GM19463 (cell line): ENCODE measurements at regions not wholly inside any gene's neighbourhood (a gene's known extent, or its start where the extent isn't known, plus 50 kb on each side); places are given as distances from the start of the nearest gene placed in this dataset.
"Not testable (repeated sequence)": the region's sequence is repeated elsewhere in the genome, so short reads cannot be mapped to it uniquely, and the experiment has no call there.

Experiments used
- ATAC-seq: cut with Tn5 transposase; IDR thresholded peaks from one replicate; pipeline ENCODE4 v1.9.1; 2021; ENCODE audit warnings: mild to moderate bottlenecking, moderate library complexity; ENCODE audit not compliant: unreplicated experiment

- no peak for ATAC-seq
Measured at GRCh38 chr11:97722721-97723120, 1298.0 kb upstream of the CNTN5 start.

DNA sequence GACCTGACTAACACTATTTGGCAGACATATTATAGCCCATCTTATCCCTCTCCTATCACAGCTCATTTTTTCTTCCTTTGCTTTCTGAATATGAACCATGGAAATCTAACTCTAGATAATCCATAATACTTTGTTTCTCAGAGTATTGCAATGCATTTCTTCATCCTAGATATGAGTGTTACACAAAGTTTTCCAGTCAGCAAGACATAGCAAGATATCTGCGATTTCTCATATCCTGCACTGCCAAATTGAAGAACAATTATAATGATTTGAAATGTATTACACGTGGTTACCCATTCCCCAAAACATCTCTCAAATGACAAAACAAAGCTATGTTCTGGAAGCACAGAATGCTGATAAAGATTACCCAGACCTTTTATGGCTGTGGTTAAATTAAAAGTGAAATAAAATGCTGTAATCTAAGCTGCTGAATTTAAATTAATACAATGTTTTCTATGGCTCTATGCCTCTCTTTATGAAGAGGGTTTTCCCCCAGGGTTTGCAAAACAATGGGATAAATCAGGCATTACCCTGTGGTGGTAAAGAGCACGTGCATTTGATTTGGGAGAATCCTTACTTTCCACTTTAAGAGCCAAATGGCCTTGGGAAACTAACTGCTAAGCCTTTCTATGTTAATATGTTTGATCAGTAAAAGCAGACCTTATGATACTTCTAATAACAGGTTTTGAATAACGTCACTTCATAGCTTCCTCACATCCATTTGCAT, 1291.0 kb upstream of the CNTN5 start:
- ATAC-seq, result no peak

GRCh38 chr11:97732011-97732632, 1288.6 kb upstream of the CNTN5 start:
- ATAC-seq, result no peak

GRCh38 chr11:97738751-97739150, 1282.0 kb upstream of the CNTN5 start:
- no peak for ATAC-seq

GRCh38 chr11:97739932-97740800, 1280.6 kb upstream of the CNTN5 start:
- ATAC-seq, result no peak

DNA sequence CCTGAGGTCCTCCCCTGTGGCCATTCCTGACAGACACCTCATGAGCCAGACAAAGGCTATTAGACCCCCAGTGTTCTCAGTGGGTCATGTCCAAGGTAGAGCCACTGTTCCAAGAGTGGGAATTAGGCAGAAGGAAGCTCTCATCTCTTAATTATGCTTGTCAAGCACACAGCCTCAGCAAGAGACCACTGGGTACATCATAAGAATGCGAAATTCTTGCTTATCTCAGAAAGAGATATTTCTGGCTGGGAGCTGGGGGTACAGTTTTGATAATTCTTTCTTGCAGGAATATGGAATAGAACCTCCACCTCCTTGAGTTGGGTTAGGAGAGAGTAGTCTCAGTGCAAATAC, 1280.0 kb upstream of the CNTN5 start:
- no peak for ATAC-seq

DNA sequence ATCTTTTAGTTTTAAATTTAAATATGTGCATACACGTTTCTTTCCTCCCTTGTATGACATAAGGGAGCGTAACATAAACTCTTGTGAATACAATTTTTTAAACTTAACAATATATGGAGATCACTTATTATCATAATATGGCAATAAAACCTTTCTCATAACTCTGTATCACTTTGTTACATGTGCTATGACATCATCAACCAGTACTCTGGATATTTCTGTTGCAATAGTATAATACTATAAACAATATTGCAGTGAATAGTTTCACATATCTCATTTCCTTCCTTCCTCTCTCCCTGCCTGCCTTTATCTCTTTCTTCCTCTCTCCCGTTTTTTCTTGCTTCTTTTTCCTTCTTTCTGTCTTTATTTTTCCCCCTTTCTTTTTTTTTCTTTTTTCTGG, 1278.0 kb upstream of the CNTN5 start:
- ATAC-seq, result no peak

- no peak for ATAC-seq
Measured at GRCh38 chr11:97743205-97743742, 1277.5 kb upstream of the CNTN5 start.

DNA sequence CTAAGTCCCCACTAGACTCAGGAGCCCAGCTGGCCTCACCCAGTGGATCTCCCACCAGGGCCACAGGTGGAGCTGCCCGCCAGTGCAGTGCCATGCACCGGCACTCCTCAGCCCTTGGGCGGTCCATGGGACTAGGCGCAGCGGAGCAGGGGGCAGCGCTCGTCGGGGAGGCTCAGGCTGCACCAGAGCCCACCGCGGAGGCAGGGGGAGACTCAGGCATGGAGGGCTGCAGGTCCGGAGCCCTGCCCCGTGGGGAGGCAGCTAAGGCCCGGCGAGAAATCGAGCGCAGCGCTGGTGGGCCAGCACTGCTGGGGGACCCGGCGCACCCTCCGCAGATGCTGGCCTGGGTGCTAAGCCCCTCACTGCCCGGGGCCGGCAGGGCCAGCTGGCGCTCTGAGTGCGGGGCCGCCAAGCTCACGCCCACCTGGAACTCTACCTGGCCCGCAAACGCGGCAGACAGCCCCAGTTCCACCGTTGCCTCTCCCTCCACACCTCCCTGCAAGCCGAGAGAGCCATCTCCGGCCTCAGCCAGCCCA, 1275.2 kb upstream of the CNTN5 start:
- no peak for ATAC-seq

GRCh38 chr11:97746818-97747217, 1273.9 kb upstream of the CNTN5 start:
- no peak for ATAC-seq

DNA sequence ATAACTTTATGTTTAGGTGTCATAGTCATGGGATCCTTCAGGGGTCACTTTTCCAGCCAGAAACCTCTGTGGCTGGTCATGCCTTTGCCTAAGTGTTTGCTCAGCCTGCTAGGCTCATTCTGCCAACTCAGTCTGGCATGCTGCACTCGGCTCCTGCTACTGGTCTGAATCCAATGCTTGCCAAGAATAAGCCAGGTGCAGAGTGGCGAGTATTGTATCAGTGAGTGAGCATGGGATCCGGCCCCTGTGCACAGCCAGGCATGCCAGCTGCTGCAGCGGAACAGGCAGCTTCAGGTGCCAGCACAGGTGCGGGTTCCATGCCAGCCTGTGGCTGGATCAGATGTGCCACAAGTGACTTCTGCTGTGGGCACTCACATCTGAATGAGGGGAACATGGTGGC, 1269.3 kb upstream of the CNTN5 start:
- ATAC-seq, result no peak

GRCh38 chr11:97751952-97752351, 1268.8 kb upstream of the CNTN5 start:
- no peak for ATAC-seq

DNA sequence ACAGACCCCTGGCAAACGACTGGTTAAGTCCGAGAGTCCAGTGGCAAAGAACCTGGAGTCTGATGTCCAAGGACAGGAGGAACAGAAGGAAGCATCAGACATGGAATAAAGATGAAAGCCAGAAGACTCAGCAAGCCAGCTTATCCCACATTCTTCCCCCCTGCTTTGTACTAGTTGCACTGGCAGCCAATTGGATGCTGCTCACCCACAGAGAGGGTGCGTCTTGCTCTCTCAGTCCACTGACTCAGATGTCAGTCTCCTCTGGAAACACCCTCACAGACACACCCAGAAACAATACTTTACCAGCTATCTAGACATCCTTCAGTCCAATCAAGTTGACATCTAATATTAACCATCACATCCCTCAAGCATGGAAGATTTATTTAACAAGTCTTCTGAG, 1265.8 kb upstream of the CNTN5 start:
- ATAC-seq, result no peak

- ATAC-seq, result no peak
Measured at GRCh38 chr11:97756571-97757335, 1264.0 kb upstream of the CNTN5 start.

GRCh38 chr11:97761175-97761574, 1259.6 kb upstream of the CNTN5 start:
- ATAC-seq, result no peak

- ATAC-seq, result no peak
Measured at GRCh38 chr11:97764193-97764592, 1256.6 kb upstream of the CNTN5 start.

DNA sequence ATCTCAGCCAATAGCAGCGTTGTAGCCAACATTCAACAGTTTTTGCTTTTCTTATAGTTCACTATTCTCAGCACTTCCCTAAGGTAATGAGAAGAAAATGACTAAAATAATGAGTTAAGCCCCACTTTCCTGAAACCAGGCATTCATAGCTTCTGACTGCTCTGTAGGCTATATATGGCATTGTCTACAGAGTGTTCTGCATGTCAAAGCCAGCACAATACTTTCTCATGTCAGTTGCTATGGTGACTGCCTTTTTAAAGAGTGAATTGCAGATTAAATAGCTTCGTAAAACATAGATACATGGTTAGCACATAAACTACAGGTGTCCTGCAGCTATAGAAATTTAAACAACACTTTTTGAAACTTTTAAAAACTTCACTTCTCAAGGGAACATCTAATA, 1256.1 kb upstream of the CNTN5 start:
- no peak for ATAC-seq

DNA sequence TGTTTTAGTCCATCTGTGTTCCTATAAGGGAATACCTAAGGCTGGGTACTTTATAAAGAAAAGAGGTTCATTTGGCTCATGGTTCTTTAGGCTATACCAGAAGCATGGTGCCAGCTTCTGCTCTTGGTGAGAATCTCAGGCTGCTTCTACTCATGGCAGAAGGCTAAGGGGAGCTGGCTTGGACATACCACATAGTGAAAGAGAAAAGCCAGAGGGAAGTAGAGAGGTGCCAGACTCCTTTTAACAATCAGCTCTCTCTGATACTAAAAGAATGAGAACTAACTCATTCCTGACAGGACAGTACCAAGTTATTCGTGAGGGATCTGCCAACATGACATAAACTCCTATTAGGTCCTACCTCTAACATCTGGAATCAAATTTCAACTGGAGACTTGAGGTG, 1250.2 kb upstream of the CNTN5 start:
- no peak for ATAC-seq

GRCh38 chr11:97772705-97773104, 1248.0 kb upstream of the CNTN5 start:
- no peak for ATAC-seq

- not testable (repeated sequence) for ATAC-seq
Measured at GRCh38 chr11:97784388-97784787, 1236.4 kb upstream of the CNTN5 start.

DNA sequence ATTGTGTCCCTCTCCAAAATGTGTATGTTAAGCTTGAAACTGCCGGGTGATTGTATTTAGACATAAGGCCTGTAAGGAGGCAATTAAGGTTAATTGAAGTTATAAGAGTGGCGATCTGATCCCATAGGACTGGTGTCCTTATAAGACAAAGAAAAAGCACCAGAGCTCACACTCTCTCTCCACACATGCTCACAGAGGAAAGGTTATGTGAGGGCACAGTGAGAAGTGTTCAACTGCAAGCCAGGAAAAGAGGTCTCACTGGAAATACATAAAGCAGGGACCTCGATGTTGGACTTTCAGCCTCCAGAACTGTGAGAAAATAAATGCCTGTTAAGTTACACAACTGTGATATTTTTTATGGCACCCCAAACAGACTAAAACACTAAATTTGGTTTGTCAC, 1233.8 kb upstream of the CNTN5 start:
- ATAC-seq, result no peak
